ENCODE measurements at regions not wholly inside any gene's neighbourhood (a gene's known extent, or its start where the extent isn't known, plus 50 kb on each side); places are given as distances from the start of the nearest gene placed in this dataset.

- TF ChIP-seq CTCF (IDR thresholded peaks at IDR 0.05; ENCODE audit: insufficient read depth, low read length), result no peak
- TF ChIP-seq POLR2AphosphoS5 (IDR thresholded peaks at IDR 0.05; ENCODE audit: low read depth), result no peak
- no peak for TF ChIP-seq SPI1 (IDR thresholded peaks at IDR 0.05; ENCODE audit: borderline replicate concordance, low read depth)
- no peak for TF ChIP-seq REST (IDR thresholded peaks at IDR 0.05; ENCODE audit: insufficient replicate concordance, low read depth)
- no peak for TF ChIP-seq GABPA (IDR thresholded peaks at IDR 0.05; ENCODE audit: low read depth)
Observed at GRCh38 chr6:53985366-53985765, 125.9 kb upstream of the MLIP start.

Measured in HL-60 (cell line).